GM23338 (cell line): ENCODE measurements at regions not wholly inside any gene's neighbourhood (a gene's known extent, or its start where the extent isn't known, plus 50 kb on each side); places are given as distances from the start of the nearest gene placed in this dataset.

Experiments
- ATAC-seq: fragments of 200-7000 bp; cut with Tn5 transposase; 3 replicates; pipeline ENCODE4 v1.9.1; 2020
- DNase-seq: peaks from one replicate; pipeline ENCODE4 v3.0.0-alpha.2; 2015; ENCODE audit warnings: low spot score
- H2AFZ ChIP-seq: fragments of 200-600 bp; sonication (generic); 2 replicates; pipeline ENCODE4 v1.8.0; 2016; ENCODE audit warnings: antibody characterized with exemption, mild to moderate bottlenecking, moderate library complexity
- H3F3A ChIP-seq: fragments of 200-600 bp; sonication (generic); replicated peaks from 2 replicates; pipeline ENCODE4 v1.8.0; 2017; ENCODE audit warnings: antibody characterized with exemption, mixed run types, low read depth
- H3K27ac ChIP-seq: fragments of 200-600 bp; sonication (generic); 2 replicates; pipeline ENCODE4 v1.6.1; 2016; ENCODE audit warnings: low read depth
- H3K27me3 ChIP-seq: fragments of 200-600 bp; sonication (generic); 2 replicates; pipeline ENCODE4 v1.8.0; 2016; ENCODE audit warnings: mild to moderate bottlenecking, mixed run types, moderate library complexity; ENCODE audit not compliant: insufficient read depth
- H3K36me3 ChIP-seq: fragments of 200-600 bp; sonication (generic); 2 replicates; pipeline ENCODE4 v1.8.0; 2016; ENCODE audit warnings: mild to moderate bottlenecking; ENCODE audit not compliant: insufficient read depth
- H3K4me1 ChIP-seq: fragments of 200-600 bp; sonication (generic); 2 replicates; pipeline ENCODE4 v1.8.0; 2016; ENCODE audit warnings: mild to moderate bottlenecking, moderate library complexity; ENCODE audit not compliant: insufficient read depth
- H3K4me2 ChIP-seq: fragments of 200-600 bp; sonication (generic); 2 replicates; pipeline ENCODE4 v1.7.1; 2017; ENCODE audit warnings: mixed run types
- H3K4me3 ChIP-seq: fragments of 200-600 bp; sonication (generic); 2 replicates; pipeline ENCODE4 v1.6.1; 2016; ENCODE audit warnings: mixed run types
- H3K79me2 ChIP-seq: fragments of 200-600 bp; sonication (generic); replicated peaks from 2 replicates; pipeline ENCODE4 v1.8.0; 2017; ENCODE audit warnings: mild to moderate bottlenecking; ENCODE audit not compliant: insufficient read depth
- H3K9me2 ChIP-seq: fragments of 200-600 bp; sonication (generic); 2 replicates; pipeline ENCODE4 v1.8.0; 2017; ENCODE audit not compliant: insufficient read depth
- H4K20me1 ChIP-seq: fragments of 200-600 bp; sonication (generic); replicated peaks from 2 replicates; pipeline ENCODE4 v1.8.0; 2017; ENCODE audit warnings: mild to moderate bottlenecking; ENCODE audit not compliant: insufficient read depth
- H3K27ac Mint-ChIP-seq: 2 replicates; pipeline ENCODE4 v1.8.0; 2020; ENCODE audit warnings: inconsistent platforms, mild to moderate bottlenecking, moderate library complexity, mixed read lengths
- H3K27me3 Mint-ChIP-seq: 3 replicates; pipeline ENCODE4 v1.8.0; 2022; ENCODE audit warnings: low read depth, mild to moderate bottlenecking, moderate library complexity, mixed read lengths, inconsistent platforms; ENCODE audit not compliant: insufficient read depth, poor library complexity
- H3K36me3 Mint-ChIP-seq: 3 replicates; pipeline ENCODE4 v1.8.0; 2021; ENCODE audit warnings: low read depth, mild to moderate bottlenecking, inconsistent platforms, moderate library complexity, mixed read lengths
- H3K4me1 Mint-ChIP-seq: 3 replicates; pipeline ENCODE4 v1.8.0; 2020; ENCODE audit warnings: mild to moderate bottlenecking, inconsistent platforms, mixed read lengths
- H3K4me3 Mint-ChIP-seq: 3 replicates; pipeline ENCODE4 v1.8.0; 2021; ENCODE audit warnings: moderate library complexity, mild to moderate bottlenecking, inconsistent platforms, mixed read lengths
- H3K9me3 Mint-ChIP-seq: 3 replicates; pipeline ENCODE4 v1.8.0; 2020; ENCODE audit warnings: moderate library complexity, mild to moderate bottlenecking, inconsistent platforms, mixed read lengths
- CREB1 ChIP-seq: fragments of 250-450 bp; sonication (Bioruptor Pico); IDR thresholded peaks from 2 replicates; pipeline ENCODE4 v1.5.0; 2020; ENCODE audit warnings: low read depth, mild to moderate bottlenecking, moderate library complexity
- EZH2phosphoT487 ChIP-seq: fragments of 200-600 bp; sonication (generic); IDR thresholded peaks from one replicate; pipeline ENCODE4 v1.8.1; 2018; ENCODE audit warnings: antibody characterized with exemption; ENCODE audit not compliant: unreplicated experiment
- JUNB ChIP-seq: IDR thresholded peaks from one replicate; pipeline ENCODE4 v1.6.1; 2016; ENCODE audit warnings: antibody characterized with exemption; ENCODE audit not compliant: unreplicated experiment
- NANOG ChIP-seq: IDR thresholded peaks from 2 replicates; pipeline ENCODE4 v1.6.1; 2016; ENCODE audit warnings: antibody characterized with exemption, borderline replicate concordance
- POLR2AphosphoS5 ChIP-seq: IDR thresholded peaks from 2 replicates; pipeline ENCODE4 v1.6.1; 2016; ENCODE audit warnings: antibody characterized with exemption, low read depth
- ZNF331 ChIP-seq: fragments of 250-450 bp; sonication (Bioruptor Pico); IDR thresholded peaks from 2 replicates; pipeline ENCODE4 v1.5.0; 2020; ENCODE audit warnings: low read depth, mild to moderate bottlenecking, moderate library complexity
- TF ChIP-seq, protein P1 (sequence below): fragments of 250-450 bp; sonication (Bioruptor Pico); IDR thresholded peaks from 2 replicates; pipeline ENCODE4 v1.5.0; 2020; ENCODE audit warnings: mild to moderate bottlenecking, moderate library complexity
- TF ChIP-seq, protein P2 (sequence below): IDR thresholded peaks from 2 replicates; pipeline ENCODE4 v1.6.1; 2016; ENCODE audit warnings: antibody characterized with exemption
- TF ChIP-seq, protein P3 (sequence below), 2 experiments: fragments of 200-600 bp in 1 of 2; sonication (generic) in 1 of 2; conservative IDR thresholded peaks; 2 replicates each; pipeline versions ENCODE4 v1.5.1 to v1.6.1; 2016 to 2017; ENCODE audit warnings: antibody characterized with exemption in 2 of 2, low read depth in 2 of 2, mild to moderate bottlenecking in 2 of 2, moderate library complexity in 1 of 2
- TF ChIP-seq, protein P4 (sequence below): IDR thresholded peaks from one replicate; pipeline ENCODE4 v1.6.1; 2018; ENCODE audit warnings: antibody characterized with exemption; ENCODE audit not compliant: unreplicated experiment

DNA sequence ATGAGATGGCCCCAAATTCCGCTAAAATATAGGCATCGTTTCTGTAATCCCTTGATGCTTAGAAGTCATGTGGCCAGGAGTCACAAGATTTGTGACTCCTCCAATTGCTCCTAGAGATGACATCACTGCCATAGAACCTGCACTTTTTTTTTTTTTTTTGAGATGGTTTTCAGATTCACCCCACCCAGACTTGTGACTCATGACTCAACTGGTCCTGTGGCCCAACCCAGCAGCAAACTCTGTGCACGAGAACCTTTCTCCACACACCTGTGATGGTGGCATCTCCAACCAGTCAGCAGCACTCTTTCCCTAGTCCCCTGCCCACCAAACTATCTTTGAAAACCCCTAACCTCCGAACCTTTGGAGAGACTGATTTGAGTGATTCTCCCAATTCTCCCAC, 414.0 kb downstream of the MED10 start (continued):
- TF ChIP-seq, protein P1, sequence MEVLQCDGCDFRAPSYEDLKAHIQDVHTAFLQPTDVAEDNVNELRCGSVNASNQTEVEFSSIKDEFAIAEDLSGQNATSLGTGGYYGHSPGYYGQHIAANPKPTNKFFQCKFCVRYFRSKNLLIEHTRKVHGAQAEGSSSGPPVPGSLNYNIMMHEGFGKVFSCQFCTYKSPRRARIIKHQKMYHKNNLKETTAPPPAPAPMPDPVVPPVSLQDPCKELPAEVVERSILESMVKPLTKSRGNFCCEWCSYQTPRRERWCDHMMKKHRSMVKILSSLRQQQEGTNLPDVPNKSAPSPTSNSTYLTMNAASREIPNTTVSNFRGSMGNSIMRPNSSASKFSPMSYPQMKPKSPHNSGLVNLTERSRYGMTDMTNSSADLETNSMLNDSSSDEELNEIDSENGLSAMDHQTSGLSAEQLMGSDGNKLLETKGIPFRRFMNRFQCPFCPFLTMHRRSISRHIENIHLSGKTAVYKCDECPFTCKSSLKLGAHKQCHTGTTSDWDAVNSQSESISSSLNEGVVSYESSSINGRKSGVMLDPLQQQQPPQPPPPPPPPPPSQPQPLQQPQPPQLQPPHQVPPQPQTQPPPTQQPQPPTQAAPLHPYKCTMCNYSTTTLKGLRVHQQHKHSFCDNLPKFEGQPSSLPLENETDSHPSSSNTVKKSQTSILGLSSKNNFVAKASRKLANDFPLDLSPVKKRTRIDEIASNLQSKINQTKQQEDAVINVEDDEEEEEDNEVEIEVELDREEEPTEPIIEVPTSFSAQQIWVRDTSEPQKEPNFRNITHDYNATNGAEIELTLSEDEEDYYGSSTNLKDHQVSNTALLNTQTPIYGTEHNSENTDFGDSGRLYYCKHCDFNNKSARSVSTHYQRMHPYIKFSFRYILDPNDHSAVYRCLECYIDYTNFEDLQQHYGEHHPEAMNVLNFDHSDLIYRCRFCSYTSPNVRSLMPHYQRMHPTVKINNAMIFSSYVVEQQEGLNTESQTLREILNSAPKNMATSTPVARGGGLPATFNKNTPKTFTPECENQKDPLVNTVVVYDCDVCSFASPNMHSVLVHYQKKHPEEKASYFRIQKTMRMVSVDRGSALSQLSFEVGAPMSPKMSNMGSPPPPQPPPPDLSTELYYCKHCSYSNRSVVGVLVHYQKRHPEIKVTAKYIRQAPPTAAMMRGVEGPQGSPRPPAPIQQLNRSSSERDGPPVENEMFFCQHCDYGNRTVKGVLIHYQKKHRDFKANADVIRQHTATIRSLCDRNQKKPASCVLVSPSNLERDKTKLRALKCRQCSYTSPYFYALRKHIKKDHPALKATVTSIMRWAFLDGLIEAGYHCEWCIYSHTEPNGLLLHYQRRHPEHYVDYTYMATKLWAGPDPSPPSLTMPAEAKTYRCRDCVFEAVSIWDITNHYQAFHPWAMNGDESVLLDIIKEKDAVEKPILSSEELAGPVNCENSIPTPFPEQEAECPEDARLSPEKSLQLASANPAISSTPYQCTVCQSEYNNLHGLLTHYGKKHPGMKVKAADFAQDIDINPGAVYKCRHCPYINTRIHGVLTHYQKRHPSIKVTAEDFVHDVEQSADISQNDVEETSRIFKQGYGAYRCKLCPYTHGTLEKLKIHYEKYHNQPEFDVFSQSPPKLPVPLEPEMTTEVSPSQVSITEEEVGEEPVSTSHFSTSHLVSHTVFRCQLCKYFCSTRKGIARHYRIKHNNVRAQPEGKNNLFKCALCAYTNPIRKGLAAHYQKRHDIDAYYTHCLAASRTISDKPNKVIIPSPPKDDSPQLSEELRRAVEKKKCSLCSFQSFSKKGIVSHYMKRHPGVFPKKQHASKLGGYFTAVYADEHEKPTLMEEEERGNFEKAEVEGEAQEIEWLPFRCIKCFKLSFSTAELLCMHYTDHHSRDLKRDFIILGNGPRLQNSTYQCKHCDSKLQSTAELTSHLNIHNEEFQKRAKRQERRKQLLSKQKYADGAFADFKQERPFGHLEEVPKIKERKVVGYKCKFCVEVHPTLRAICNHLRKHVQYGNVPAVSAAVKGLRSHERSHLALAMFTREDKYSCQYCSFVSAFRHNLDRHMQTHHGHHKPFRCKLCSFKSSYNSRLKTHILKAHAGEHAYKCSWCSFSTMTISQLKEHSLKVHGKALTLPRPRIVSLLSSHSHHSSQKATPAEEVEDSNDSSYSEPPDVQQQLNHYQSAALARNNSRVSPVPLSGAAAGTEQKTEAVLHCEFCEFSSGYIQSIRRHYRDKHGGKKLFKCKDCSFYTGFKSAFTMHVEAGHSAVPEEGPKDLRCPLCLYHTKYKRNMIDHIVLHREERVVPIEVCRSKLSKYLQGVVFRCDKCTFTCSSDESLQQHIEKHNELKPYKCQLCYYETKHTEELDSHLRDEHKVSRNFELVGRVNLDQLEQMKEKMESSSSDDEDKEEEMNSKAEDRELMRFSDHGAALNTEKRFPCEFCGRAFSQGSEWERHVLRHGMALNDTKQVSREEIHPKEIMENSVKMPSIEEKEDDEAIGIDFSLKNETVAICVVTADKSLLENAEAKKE (CRISPR knock-in tag) = no peak

DNA sequence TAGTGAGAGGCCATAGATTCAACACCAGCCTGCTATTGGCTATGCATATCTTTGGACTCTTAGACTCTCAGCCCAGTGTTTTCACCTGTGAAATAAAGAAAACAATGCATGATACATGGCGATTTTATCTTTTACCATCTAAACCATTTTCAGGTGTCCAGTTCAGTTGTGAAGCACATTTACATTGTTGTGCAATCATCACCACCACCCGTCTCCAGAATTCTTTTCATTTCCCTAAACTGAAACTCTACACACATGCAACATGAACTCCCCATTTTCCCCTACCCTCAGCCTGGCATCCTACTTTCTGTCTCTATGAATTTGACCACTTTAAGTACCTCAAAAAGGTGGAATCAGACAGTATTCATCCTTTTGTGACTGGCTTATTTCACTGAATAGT, 420.6 kb downstream of the MED10 start:
- Histone ChIP-seq H3K27me3 (no peaks in the 10 kb centered on the region), H3K79me2 (no peaks in the 10 kb centered on the region), H3K36me3 (no peaks in the 10 kb centered on the region), H3K9me2 (0 out of 2 replicates have a peak, but pooled peaks cover 3% of the 10 kb centered on the region), H3K27ac (no peak overlapping the region), H3F3A (no peaks in the 10 kb centered on the region), H2AFZ (no peak overlapping the region), H4K20me1 (no peaks in the 10 kb centered on the region), H3K4me3 (no peak overlapping the region), H3K4me2 (no peak overlapping the region), H3K4me1 (no peaks in the 10 kb centered on the region)
- Mint-ChIP-seq H3K36me3 (peaks cover 16% of the 10 kb centered on the region), H3K4me3 (no peak overlapping the region), H3K27me3 (peaks cover 2% of the 10 kb centered on the region), H3K9me3 (peaks cover 29% of the 10 kb centered on the region), H3K4me1 (no peaks in the 10 kb centered on the region), H3K27ac (no peak overlapping the region)
- ATAC-seq (no peak), DNase-seq (no peak)
- TF ChIP-seq ZNF331 (CRISPR knock-in tag) (no peak), NANOG (no peak), EZH2phosphoT487 (no peak), JUNB (no peak), CREB1 (no peak), POLR2AphosphoS5 (no peak)
- TF ChIP-seq, protein P2, sequence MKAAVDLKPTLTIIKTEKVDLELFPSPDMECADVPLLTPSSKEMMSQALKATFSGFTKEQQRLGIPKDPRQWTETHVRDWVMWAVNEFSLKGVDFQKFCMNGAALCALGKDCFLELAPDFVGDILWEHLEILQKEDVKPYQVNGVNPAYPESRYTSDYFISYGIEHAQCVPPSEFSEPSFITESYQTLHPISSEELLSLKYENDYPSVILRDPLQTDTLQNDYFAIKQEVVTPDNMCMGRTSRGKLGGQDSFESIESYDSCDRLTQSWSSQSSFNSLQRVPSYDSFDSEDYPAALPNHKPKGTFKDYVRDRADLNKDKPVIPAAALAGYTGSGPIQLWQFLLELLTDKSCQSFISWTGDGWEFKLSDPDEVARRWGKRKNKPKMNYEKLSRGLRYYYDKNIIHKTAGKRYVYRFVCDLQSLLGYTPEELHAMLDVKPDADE = no peak
- TF ChIP-seq, protein P3, sequence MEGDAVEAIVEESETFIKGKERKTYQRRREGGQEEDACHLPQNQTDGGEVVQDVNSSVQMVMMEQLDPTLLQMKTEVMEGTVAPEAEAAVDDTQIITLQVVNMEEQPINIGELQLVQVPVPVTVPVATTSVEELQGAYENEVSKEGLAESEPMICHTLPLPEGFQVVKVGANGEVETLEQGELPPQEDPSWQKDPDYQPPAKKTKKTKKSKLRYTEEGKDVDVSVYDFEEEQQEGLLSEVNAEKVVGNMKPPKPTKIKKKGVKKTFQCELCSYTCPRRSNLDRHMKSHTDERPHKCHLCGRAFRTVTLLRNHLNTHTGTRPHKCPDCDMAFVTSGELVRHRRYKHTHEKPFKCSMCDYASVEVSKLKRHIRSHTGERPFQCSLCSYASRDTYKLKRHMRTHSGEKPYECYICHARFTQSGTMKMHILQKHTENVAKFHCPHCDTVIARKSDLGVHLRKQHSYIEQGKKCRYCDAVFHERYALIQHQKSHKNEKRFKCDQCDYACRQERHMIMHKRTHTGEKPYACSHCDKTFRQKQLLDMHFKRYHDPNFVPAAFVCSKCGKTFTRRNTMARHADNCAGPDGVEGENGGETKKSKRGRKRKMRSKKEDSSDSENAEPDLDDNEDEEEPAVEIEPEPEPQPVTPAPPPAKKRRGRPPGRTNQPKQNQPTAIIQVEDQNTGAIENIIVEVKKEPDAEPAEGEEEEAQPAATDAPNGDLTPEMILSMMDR (conservative IDR thresholded peaks at IDR 0.05; ENCODE audit: low read depth in 2 of 2) = no peak
- TF ChIP-seq, protein P4, sequence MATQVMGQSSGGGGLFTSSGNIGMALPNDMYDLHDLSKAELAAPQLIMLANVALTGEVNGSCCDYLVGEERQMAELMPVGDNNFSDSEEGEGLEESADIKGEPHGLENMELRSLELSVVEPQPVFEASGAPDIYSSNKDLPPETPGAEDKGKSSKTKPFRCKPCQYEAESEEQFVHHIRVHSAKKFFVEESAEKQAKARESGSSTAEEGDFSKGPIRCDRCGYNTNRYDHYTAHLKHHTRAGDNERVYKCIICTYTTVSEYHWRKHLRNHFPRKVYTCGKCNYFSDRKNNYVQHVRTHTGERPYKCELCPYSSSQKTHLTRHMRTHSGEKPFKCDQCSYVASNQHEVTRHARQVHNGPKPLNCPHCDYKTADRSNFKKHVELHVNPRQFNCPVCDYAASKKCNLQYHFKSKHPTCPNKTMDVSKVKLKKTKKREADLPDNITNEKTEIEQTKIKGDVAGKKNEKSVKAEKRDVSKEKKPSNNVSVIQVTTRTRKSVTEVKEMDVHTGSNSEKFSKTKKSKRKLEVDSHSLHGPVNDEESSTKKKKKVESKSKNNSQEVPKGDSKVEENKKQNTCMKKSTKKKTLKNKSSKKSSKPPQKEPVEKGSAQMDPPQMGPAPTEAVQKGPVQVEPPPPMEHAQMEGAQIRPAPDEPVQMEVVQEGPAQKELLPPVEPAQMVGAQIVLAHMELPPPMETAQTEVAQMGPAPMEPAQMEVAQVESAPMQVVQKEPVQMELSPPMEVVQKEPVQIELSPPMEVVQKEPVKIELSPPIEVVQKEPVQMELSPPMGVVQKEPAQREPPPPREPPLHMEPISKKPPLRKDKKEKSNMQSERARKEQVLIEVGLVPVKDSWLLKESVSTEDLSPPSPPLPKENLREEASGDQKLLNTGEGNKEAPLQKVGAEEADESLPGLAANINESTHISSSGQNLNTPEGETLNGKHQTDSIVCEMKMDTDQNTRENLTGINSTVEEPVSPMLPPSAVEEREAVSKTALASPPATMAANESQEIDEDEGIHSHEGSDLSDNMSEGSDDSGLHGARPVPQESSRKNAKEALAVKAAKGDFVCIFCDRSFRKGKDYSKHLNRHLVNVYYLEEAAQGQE = no peak
